ENCODE measurements at regions not wholly inside any gene's neighbourhood (a gene's known extent, or its start where the extent isn't known, plus 50 kb on each side); places are given as distances from the start of the nearest gene placed in this dataset.
A peak's percentile ranks its signal among the peaks of the same experiment; 100 is the strongest.

DNA sequence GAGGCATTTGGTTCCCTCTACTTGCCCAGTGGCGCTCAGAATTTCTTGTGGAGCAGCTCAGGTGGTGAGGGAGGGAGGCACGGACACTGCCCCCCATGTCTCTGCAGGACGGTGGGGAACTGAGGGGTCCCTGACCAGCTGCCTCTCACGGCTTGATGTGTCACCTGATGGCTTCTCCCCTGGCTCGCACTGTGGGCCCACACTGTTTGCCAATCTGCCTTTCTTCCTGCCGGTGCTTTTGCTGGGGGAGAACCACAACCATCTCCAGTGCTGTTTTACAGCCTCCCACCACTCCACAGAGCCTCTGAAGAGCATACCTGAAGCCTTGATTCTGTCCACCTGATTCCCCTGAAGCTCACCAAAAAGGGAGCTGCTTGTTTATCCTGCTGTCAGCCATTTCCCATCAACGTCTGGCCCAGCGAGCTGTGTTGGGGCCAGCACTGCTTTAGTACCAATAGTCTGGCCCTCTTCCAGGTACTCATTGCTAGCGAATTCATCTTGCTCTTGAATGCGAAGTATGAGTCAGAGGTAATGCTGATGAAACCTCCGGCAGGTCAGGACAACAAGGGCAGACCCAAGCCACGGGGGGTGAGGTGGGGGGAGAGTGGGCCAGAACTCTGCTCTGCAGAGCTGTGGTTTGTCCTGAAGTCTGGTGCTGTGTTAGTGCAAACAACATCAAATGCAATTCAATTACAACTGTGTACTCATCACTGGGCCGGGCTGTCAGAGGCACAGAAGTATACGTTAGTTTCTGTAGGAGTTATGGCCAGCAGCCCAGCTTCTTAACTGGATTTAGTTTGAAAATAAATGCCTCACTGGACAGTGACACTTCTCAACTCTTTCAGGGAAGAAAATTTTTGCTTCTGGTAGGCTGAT is 208.3 kb upstream of the JADE1 start:
- no peak for DNase-seq

DNA sequence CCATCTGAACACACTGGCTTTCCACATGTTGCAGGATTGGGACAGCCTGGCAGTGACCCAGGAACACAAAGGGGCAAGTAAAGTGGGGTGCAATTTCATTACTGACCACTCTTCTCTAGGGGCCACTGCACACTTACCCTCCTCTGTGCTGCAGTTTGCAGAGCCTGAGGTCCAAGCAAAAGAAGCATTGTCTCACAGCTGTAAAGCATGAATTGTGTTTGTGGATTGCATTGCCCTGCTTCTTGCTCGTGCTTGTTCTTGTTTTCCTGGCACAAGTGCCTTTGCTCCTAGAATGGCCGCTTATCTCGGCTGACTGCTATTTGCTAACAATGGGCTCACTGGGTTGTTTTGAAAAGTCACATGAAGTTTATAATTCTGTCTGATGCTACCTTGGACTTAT is 209.1 kb upstream of the JADE1 start:
- no peak for DNase-seq

- DNase-seq: no peak
Measured at GRCh38 chr4:128597500-128597899, 212.0 kb upstream of the JADE1 start.

DNA sequence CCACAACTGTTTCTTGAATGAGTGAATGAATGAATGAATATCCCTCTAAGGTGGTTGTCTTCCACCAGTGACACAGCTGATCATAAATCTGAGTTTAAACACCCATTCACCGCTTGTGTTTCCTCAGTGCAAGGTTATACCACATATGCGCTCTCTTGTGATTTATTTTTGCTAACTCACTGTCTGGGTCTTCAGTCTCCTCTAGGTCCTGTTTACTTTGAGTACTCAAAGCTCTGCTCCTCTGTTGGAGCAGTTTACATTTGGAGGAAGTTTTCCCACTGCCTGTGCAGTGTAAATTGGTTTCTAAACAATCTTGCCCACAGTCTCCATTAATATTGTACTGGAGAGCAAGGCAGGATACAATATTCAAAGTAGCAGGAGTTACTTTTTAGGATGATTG is 212.6 kb upstream of the JADE1 start:
- DNase-seq: no peak

DNA sequence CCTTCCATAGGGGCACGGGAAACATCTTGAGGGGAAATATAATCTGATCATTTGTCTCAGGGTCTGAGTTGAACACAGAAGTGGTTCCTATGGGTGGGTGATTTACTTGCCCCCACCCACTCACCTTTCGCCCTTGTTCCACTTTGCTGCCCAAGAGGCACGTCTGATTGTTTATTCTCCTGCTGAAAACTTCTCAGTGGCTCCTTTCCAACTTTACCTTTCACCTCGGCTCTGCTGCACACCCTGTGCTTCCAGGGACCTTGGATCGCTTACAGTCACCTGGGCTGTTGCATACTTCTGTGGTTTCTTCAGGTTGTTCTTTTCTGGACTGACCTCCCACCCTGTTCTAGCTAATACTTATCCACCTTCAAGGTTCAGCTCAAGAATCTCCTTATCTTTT is 213.4 kb upstream of the JADE1 start:
- no peak for DNase-seq

DNA sequence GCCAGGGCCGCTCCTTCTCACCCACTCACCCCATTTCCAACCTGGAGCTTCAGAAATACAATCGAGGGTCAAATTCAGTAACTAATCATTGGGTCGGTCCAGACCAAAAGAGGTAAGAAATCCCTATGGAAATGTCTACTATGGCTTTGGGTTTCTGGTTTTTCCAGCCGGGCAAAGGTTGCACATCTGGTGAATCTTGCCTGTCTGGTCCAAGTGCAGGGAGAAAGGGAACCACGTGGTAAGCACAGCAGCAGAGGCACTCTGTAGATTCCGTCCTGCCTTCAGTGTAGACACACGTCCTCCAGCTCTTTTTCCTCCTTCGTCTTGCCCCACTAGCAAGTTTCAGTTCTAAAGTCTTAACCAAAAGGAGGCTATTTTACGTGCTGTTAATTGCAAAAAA is 218.0 kb upstream of the JADE1 start:
- DNase-seq: no peak

DNA sequence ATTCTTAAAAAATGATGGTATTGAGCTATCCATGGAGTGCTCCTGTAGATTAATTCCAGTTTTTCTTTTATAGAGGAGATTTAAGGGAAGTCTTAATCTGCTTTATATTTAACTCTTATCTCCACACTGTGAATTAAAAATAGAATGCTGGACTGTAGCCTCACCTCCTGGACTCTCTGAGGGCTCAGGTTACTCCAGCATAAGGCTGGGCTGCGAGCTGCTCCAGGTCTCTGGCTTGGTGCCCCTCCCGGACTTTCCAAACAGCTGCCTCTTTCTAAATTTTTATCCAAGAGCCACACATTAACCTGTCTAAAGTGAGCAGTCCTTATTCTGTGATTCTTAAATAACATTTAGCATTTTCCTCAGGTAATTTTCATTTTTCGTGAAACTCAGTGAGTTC is 218.7 kb upstream of the JADE1 start:
- DNase-seq: no peak

GRCh38 chr4:128590034-128590740 is 219.3 kb upstream of the JADE1 start:
- DNase-seq: no peak

DNA sequence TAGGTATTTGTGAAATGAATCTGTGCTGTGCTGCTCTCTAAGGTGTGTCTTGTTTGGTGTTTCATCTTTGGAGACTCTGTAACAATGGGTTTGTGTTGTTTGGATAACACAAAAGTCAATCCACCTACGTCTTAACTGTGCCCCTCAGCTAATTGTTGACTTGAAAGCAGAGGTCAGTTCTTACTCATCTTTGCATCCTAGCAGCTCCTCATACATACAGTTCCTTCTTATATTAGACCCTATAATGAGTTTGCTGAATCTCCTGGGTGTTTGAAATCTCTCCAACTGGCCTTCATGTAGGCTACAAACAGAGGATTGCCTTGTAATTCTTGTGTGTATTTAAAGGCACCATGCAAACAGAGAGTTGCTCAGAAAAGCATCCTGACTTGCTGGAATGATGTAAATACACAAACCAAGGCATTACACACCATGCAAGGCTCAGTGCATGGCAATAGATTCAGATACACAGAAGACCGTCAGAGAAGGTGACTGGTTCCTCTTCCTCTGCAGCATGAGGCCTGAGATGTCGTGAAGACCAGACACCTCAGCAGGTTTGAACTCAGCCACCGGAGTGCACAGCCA is 220.0 kb upstream of the JADE1 start:
- DNase-seq: no peak

GRCh38 chr4:128587382-128587781 is 222.1 kb upstream of the JADE1 start:
- no peak for DNase-seq

DNA sequence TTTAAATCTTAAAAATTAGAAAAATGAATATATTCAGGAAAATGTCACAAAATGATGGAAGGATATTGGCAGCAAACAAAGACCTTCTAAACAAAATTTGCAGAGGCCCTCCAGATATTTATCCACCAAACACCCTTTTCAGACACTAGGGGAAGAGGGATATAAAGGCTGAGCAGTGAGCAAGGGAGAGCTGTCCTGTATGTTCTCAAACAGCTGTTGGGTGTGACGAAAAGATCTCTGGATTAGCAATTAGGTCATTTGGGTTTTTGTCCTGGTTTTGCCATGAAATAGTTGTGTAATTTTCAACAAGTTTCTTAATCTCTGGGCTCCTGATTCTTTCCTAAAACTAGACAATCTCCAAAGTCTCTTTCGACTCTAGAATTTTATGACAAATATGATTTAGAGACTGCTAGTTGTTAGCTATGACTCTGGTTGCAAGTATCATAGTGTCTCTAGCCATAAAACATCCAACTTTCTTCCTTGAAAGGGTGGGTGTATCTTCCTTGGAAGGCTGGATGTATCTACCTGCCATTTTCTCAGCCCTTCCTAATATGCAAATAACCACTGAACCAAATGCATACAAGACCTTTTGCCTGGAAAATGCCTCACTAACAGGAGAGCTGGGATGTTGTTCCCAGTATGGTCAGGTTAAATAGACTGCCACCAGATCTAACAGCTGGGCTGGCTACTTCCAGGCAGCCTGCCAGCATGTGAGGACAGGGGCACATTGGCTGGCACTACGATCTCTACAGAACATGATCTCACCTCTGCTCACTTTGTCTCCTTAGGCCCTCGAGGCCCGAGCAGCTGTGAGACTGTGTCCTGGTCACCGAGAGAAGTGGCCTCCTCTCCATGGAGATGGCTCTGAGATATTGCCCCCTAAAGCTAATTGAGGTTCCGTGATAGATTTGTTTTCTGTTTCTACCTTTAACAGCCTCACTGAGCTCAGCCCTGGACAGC is 225.5 kb upstream of the JADE1 start:
- DNase-seq: no peak

GRCh38 chr4:128582427-128582870 is 227.1 kb upstream of the JADE1 start:
- no peak for DNase-seq

GRCh38 chr4:128579154-128579853 is 230.2 kb upstream of the JADE1 start:
- no peak for DNase-seq

GRCh38 chr4:128574706-128575105 is 234.8 kb upstream of the JADE1 start:
- DNase-seq: peak; percentile 2 to 36 (median 10)

DNA sequence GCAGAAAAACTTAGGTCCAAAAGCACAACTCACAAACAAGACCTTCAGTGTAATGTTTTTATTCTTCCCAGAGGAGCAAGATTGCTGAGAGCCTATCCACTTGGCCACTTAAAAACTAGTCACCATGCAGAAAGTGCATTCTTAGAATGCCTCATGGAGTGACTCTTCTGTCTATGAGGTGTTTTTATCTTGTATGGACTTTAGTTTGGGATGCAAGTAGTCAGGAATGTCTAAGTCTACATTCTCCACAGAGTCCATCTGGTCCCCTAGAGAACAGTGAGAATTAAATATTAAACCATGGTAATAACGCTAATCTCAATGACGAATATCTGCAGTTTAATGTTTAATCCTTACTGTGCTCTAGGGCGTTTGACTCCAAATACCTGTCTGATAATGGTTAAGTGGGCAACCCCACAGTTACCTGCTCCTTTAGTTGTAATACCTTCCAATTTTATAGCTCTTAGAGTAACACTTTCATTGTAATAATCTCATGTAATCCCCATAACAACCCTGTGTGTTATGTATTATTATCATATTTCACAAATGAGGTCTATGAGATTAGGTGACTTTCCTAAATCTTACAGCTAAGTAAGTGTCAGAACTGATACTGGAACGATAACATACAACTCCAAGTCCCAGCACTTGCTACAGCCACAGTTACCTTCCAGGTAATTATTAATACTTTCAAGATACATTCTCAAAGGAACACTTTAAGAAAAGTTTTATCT is 235.6 kb upstream of the JADE1 start:
- DNase-seq: no peak

- DNase-seq: no peak
Measured at GRCh38 chr4:128572778-128573241, 236.7 kb upstream of the JADE1 start.

DNA sequence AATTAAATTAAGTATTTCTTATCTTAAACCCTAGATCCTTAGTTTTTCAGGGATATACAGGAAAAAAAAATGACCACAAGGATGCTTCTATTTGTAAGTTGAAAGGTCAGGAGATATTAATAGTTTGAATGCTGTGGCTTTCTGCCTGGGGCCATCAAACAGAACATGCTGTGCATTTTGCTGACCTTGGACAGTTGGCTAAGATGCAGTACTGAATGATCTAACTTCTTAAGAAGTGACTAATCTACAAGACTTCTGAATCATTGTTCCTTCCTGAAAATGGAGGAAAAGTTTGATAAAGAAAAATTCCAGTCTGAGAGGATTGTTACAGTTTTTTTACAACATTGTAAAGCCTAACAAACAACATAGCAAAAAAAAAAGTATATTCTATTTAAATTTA is 237.8 kb upstream of the JADE1 start:
- no peak for DNase-seq

GRCh38 chr4:128570387-128570975 is 239.0 kb upstream of the JADE1 start:
- DNase-seq: no peak

- no peak for DNase-seq
Measured at GRCh38 chr4:128566693-128567092, 242.8 kb upstream of the JADE1 start.

GRCh38 chr4:128565565-128566186 is 243.8 kb upstream of the JADE1 start:
- no peak for DNase-seq

Data from activated naive CD4-positive, alpha-beta T cell (primary cell).